HG03135 (cell line): ENCODE measurements at regions not wholly inside any gene's neighbourhood (a gene's known extent, or its start where the extent isn't known, plus 50 kb on each side); places are given as distances from the start of the nearest gene placed in this dataset.

ENCODE experiments used
- ATAC-seq: cut with Tn5 transposase; IDR thresholded peaks from one replicate; pipeline ENCODE4 v1.9.1; 2021; ENCODE audit warnings: mild to moderate bottlenecking, moderate library complexity; ENCODE audit not compliant: unreplicated experiment

GRCh38 chr9:17846948-17847655 lies 268.2 kb downstream of the SH3GL2 start:
- ATAC-seq = no peak

- no peak for ATAC-seq
These were observed 269.0 kb downstream of the SH3GL2 start for GRCh38 chr9:17847908-17848307.

- ATAC-seq = no peak
These were observed 273.2 kb downstream of the SH3GL2 start for GRCh38 chr9:17852108-17852507.

- ATAC-seq = no peak
These were observed 275.6 kb downstream of the SH3GL2 start for GRCh38 chr9:17854487-17854886.

- ATAC-seq = no peak
These were observed 278.1 kb downstream of the SH3GL2 start for GRCh38 chr9:17856995-17857394.

GRCh38 chr9:17859228-17859627 lies 280.4 kb downstream of the SH3GL2 start:
- no peak for ATAC-seq

- no peak for ATAC-seq
These were observed 281.1 kb downstream of the SH3GL2 start for GRCh38 chr9:17859987-17860386.

- ATAC-seq = no peak
These were observed 283.2 kb downstream of the SH3GL2 start for GRCh38 chr9:17862101-17862500.

GRCh38 chr9:17862629-17863028 lies 283.8 kb downstream of the SH3GL2 start:
- no peak for ATAC-seq

- peak; percentile 85 for ATAC-seq
These were observed 284.5 kb downstream of the SH3GL2 start for GRCh38 chr9:17863213-17863883.

- no peak for ATAC-seq
These were observed 285.1 kb downstream of the SH3GL2 start for GRCh38 chr9:17863924-17864323.

GRCh38 chr9:17864951-17865350 lies 286.1 kb downstream of the SH3GL2 start:
- ATAC-seq = no peak

GRCh38 chr9:17865881-17866280 lies 287.0 kb downstream of the SH3GL2 start:
- no peak for ATAC-seq

- no peak for ATAC-seq
These were observed 291.9 kb downstream of the SH3GL2 start for GRCh38 chr9:17870722-17871121.

- ATAC-seq = no peak
These were observed 292.5 kb downstream of the SH3GL2 start for GRCh38 chr9:17871213-17871890.

- ATAC-seq = no peak
These were observed 297.0 kb downstream of the SH3GL2 start for GRCh38 chr9:17875886-17876285.

- no peak for ATAC-seq
These were observed 297.8 kb downstream of the SH3GL2 start for GRCh38 chr9:17876687-17877086.

- ATAC-seq = no peak
These were observed 300.0 kb downstream of the SH3GL2 start for GRCh38 chr9:17878810-17879370.

GRCh38 chr9:17881371-17881770 lies 302.5 kb downstream of the SH3GL2 start:
- ATAC-seq = no peak

GRCh38 chr9:17882688-17883594 lies 304.1 kb downstream of the SH3GL2 start:
- ATAC-seq = no peak

GRCh38 chr9:17888066-17888465 lies 309.2 kb downstream of the SH3GL2 start:
- no peak for ATAC-seq
